SHP77 (cell line): ENCODE measurements at regions not wholly inside any gene's neighbourhood (a gene's known extent, or its start where the extent isn't known, plus 50 kb on each side); places are given as distances from the start of the nearest gene placed in this dataset.
"Not testable (repeated sequence)": the region's sequence is repeated elsewhere in the genome, so short reads cannot be mapped to it uniquely, and the experiment has no call there.

ENCODE experiments used
- DNase-seq, 2 experiments: peaks; one replicate each; lab custom pipeline; 2025; lab: John Stamatoyannopoulos, UW

- DNase-seq, result not testable (repeated sequence)
Observed at GRCh38 chr17:27208370-27208769, 85.5 kb upstream of the WSB1 start.

- no peak for DNase-seq
Observed at GRCh38 chr17:27209316-27209715, 84.6 kb upstream of the WSB1 start.

- DNase-seq, result not testable (repeated sequence)
Observed at GRCh38 chr17:27210809-27211208, 83.1 kb upstream of the WSB1 start.

- no peak for DNase-seq
Observed at GRCh38 chr17:27216836-27217235, 77.1 kb upstream of the WSB1 start.

- DNase-seq, result no peak
Observed at GRCh38 chr17:27217631-27218030, 76.3 kb upstream of the WSB1 start.

GRCh38 chr17:27218041-27218440, 75.9 kb upstream of the WSB1 start:
- no peak for DNase-seq

- DNase-seq, result no peak
Observed at GRCh38 chr17:27218719-27219488, 75.0 kb upstream of the WSB1 start.

GRCh38 chr17:27222515-27222914, 71.4 kb upstream of the WSB1 start:
- DNase-seq, result no peak

- no peak for DNase-seq
Observed at GRCh38 chr17:27224526-27225315, 69.2 kb upstream of the WSB1 start.

- no peak for DNase-seq
Observed at GRCh38 chr17:27226611-27227230, 67.2 kb upstream of the WSB1 start.

- no peak for DNase-seq
Observed at GRCh38 chr17:27230996-27231395, 62.9 kb upstream of the WSB1 start.

- DNase-seq, result no peak
Observed at GRCh38 chr17:27232328-27232727, 61.6 kb upstream of the WSB1 start.

- no peak for DNase-seq
Observed at GRCh38 chr17:27233059-27233458, 60.9 kb upstream of the WSB1 start.

- no peak for DNase-seq
Observed at GRCh38 chr17:27233776-27234175, 60.1 kb upstream of the WSB1 start.

- peak; percentile 38 to 44 for DNase-seq
Observed at GRCh38 chr17:27236717-27237315, 57.1 kb upstream of the WSB1 start.

- DNase-seq, result no peak
Observed at GRCh38 chr17:27237890-27238289, 56.0 kb upstream of the WSB1 start.

GRCh38 chr17:27239046-27239445, 54.9 kb upstream of the WSB1 start:
- DNase-seq, result no peak

GRCh38 chr17:27239584-27239983, 54.3 kb upstream of the WSB1 start:
- no peak for DNase-seq

GRCh38 chr17:27240086-27240801, 53.7 kb upstream of the WSB1 start:
- no peak for DNase-seq

- DNase-seq, result no peak
Observed at GRCh38 chr17:27240802-27241155, 53.1 kb upstream of the WSB1 start.

- DNase-seq, result no peak
Observed at GRCh38 chr17:27241346-27241946, 52.5 kb upstream of the WSB1 start.

- DNase-seq, result no peak
Observed at GRCh38 chr17:27242951-27243350, 51.0 kb upstream of the WSB1 start.
